ENCODE measurements at regions not wholly inside any gene's neighbourhood (a gene's known extent, or its start where the extent isn't known, plus 50 kb on each side); places are given as distances from the start of the nearest gene placed in this dataset.
A peak's percentile ranks its signal among the peaks of the same experiment; 100 is the strongest.

DNA sequence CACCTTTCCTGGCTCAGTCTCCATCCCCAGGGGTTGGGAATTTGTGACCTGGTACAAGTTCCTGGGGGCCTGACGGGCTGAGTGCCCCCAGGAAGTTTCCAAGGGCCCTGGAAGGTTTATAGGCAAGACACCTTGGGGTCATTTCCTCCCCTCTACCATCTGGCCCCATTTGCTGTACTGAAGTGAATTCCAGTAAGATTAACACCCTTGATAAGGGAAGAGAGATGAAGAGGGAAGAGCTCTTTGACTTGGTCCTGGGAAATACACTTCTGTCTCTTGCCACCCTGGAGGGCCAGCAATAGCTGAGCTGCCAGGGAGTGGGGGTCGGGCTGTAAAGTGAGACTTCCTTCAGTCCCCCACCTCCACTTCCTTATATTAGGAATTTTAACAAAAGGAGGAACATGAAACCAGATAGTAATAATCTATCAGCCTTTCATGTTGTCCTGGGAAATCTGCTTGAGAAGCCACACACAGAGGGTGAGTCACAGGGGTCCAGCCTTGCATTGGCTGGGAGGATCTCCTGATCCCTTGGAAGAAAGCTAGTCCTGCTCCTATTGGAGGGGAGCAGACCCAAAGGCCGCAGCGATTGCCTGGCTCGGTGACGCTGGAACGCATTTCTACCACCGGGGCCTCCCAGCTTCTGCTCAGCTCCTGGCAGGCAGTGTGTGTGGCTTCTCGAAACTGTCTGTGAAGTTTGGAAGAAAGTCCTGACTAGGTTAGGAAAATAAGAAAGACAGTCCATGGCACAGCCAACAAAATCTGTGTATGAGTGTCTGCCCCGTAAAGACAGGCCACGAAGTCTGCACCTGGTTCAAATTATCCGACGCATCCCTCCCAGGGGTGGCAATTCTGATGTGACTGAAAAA lies 87.3 kb downstream of the ACAA2 start (continued):
- TF ChIP-seq POLR2A (IDR thresholded peaks at IDR 0.05; ENCODE audit: control extremely low read depth in 1 of 2, low read depth in 2 of 2, low read length in 2 of 2), result peak in 1 of 2 experiments; percentile 43; a peak in 1 of 3 replicates
- TF ChIP-seq SP1 (IDR thresholded peaks at IDR 0.05; ENCODE audit: low read depth, low read length), result peak; percentile 43; the same call in 1 of the 2 replicates
- TF ChIP-seq TEAD4 (IDR thresholded peaks at IDR 0.05; ENCODE audit: low read depth, low read length), result peak; percentile 67; the same call in 1 of the 2 replicates
- TF ChIP-seq ASH2L (IDR thresholded peaks at IDR 0.05; ENCODE audit: low read length), result peak; percentile 28
- peak; percentile 55 for TF ChIP-seq CREB1 (IDR thresholded peaks at IDR 0.05)
- TF ChIP-seq TAF1 (IDR thresholded peaks at IDR 0.05; ENCODE audit: low read depth, low read length), result peak; percentile 47; the same call in 1 of the 2 replicates
- TF ChIP-seq CHD2 (IDR thresholded peaks at IDR 0.05; ENCODE audit: low read length), result no peak
- peak in 1 of 2 experiments; percentile 3; a peak in 1 of 4 replicates for TF ChIP-seq RAD21 (IDR thresholded peaks at IDR 0.05 in 1 of 2, conservative IDR thresholded peaks at IDR 0.05 in 1 of 2; ENCODE audit: low read depth in 2 of 2, low read length in 2 of 2)
- no peak for TF ChIP-seq JUN (IDR thresholded peaks at IDR 0.05; ENCODE audit: low read depth, low read length)
- TF ChIP-seq PHF8 (conservative IDR thresholded peaks at IDR 0.05; ENCODE audit: low read depth, low read length), result no peak
- TF ChIP-seq KDM4A (IDR thresholded peaks at IDR 0.05; ENCODE audit: low read depth, low read length, severe bottlenecking), result no peak

Measured in H1 (cell line).